ENCODE measurements at regions not wholly inside any gene's neighbourhood (a gene's known extent, or its start where the extent isn't known, plus 50 kb on each side); places are given as distances from the start of the nearest gene placed in this dataset.

DNA sequence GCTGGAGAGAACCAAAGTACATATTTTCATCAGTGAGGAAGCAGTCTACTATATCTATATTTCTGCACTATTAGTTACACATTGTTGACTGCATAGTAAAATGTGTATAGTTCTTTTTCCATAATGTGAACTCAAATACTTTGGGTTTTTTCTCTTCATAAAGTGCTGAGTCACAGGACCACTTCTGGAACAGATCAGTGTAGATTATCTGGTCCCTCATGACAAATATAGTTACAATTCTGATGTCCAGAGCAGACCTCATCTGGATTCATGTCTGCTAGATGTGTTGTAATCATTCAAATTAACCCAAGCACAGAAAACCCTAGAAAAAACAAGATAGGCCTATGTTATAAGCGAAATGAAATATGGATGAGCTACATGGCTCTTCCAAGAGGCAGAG lies 171.4 kb downstream of the SUCLA2 start:
- DNase-seq (ENCODE audit: low read depth) = no peak

DNA sequence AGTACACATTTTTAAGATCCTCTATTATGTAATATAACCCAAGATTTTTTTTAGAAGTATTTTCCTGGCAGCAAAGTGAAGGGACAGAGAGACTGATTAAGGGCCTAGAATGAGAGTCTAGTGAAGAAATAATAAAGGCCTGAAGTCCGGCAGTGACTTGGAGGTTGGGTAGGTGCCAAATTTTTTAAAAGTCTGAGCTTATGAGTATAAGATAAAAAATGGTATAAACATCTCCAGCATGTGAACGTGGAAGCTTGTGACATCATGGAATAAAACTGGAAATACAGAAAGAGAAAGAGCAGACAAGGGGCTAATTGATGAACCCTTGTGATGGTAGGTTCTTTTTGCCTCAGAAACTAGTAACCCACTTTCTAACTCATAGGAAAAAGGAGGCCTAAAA lies 174.6 kb downstream of the SUCLA2 start:
- DNase-seq (ENCODE audit: low read depth) = no peak

DNA sequence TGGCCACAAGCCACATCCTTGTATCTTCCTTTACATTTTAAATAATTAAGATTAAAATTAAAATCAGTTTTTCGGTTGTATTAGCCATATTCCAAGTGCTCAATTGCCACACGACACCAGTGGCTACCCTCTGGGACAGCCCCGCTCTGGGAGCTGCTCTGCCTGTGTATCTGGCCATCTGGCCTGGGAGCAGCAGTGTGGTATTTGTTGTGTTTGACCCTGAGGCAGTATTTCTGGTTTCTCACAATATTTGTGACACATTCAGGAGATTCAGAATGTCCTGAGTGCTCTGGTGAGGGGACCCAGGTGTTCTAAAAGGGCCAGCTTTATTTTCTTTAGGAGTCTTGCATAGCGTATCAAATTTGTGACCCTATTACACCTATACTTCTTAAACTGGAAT lies 179.0 kb downstream of the SUCLA2 start:
- DNase-seq (ENCODE audit: low read depth) = no peak

DNA sequence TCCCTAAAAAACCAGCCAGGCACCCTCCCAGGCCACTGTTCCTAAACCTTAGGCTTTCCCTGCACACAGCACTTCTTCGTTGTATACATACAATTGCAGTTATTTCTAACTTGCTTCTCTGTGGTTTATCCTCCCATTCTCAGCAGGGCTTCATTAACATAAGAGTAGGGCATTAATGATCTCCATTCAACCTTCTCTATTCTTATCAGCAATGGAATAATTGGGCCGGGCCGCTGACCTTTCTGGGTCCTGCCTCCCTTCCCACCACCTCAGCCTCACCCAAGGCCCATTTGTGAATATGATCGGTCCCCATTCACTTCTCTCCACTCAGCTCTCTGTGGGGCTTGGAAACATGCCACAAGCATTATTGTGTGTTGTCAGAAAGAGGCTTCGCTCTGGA lies 184.2 kb downstream of the SUCLA2 start:
- DNase-seq (ENCODE audit: low read depth) = no peak

DNA sequence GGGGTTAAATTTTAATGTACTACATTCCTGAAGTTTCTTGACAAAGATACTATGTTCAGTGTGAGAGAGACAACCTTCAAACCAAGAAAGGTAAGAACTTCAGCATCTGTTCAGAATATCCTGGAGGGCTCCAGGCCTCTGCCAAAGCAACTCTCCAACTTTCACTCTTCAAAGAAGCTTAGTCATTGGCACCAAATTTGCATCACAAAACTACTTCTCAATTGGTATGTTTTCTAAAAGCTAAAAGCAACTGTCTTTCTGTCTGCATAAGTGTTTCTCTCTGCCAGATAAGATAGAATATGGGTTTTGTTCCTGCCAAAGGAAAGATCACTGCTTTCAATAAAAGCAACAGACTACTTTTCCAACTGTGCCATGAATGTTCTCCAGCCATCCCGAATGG lies 187.4 kb downstream of the SUCLA2 start:
- DNase-seq (ENCODE audit: low read depth) = no peak

DNA sequence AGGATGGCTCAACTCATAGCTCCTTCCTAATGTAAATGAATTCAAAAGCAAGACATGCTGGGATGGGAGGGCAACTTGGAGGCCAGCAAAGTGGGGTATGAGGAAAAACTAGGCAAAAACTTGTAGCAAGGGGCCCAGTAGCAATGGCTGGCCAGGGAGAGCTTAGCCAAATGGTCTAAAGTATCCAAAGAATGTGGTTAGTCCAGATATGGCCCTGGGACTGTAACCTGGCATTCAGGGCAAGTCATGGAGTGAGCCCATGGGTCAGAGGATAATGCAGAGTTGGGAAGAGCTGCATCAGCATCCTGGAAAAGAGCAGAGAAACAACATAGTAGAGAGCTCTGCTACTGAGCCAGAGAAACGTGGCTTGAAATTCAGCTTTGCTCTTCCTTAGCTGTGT lies 191.7 kb downstream of the SUCLA2 start:
- no peak for DNase-seq (ENCODE audit: low read depth)

DNA sequence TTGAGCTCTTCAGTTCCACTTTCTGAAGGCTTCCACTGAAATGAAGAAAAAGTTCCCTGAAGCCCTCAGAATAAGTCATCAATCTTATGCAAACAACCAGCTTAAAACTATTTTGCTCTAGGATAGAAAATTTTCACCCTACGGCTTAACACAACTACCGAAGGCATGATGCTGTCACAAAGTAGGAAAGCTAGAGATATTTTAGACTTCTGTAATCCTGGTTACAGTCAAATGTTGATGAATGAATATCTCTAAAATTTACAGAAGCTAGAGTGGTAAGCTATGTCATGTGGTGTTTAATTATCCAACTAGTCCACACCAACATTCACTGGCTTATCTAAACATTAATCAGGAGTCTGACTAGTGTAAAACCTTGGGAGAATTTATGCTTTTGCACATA lies 197.9 kb downstream of the SUCLA2 start:
- DNase-seq (ENCODE audit: low read depth) = no peak

DNA sequence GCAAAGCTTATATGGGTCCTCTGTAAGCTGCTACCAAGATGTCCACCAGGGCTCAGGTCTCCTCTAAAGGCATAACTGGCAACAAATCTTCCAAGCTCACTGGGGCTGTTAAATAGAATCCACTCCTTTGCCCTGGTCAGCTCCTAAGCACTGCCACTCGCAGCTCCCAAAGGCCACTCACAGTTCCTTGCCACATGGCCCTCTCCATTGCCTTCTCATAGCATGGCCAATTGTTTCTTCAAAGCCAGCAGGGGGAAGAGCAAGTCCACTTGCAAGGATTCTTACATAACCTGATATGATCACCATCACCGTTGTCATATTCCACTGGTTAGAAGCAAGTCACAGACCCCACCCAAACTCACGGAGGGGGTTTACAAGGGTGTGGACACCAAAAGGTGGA lies 199.5 kb downstream of the SUCLA2 start:
- no peak for DNase-seq (ENCODE audit: low read depth)

DNA sequence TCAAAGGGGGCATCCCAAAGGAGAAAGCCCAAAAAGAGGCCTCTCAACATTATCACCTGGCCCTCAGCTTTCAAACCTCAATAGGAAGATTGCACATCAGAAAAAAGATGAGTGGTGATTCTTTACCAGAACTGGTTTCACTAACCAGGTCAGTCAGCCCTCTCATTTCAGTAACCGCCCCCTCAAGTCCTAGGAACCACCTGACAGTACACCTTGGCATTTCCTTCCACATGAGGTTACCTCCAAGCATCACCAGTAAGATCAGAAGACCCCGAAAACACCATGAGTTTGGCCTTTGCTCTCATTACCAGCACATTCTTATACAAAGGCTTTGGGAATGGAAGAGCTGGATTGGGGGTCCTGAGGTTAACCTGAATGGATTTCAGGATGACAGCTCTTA lies 200.5 kb downstream of the SUCLA2 start:
- no peak for DNase-seq (ENCODE audit: low read depth)

DNA sequence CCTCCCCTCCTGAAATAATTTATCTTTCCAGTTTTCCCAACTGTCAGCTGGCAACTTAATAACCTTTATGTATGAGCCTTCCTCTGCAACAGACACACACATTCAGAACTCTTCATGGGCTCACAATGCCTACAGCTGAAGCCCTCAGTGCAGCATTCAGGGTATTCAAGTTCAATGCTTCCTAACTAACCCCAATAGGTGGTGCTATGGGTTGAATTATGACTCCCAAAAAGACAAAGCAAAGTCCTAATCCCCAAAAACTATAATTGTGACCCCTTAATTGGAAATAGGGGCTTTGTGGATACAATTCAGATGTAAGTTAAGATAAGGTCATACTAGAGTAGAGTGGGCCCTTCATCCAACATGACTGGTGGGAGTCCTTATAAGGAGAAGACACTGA lies 202.2 kb downstream of the SUCLA2 start:
- DNase-seq (ENCODE audit: low read depth) = peak; percentile 49

DNA sequence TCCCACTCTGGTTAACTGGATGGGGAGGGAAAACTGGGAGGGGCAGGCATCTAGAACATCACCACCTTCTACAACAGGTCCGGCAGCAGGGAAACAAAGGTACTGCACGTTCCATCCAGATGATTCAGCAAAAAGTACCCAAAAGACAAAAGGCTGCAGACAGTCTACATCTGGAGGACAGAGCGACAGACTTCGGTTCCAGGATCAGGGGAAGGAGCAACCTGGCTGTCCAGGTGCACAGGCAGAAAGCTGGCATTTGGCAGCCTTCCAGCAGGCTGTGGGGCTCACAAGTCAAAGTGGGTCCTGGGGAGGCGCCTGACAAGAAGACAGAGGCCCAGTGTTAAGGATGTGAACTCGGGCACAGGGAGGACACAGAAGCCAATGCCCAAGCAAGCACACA lies 202.9 kb downstream of the SUCLA2 start:
- DNase-seq (ENCODE audit: low read depth) = no peak

DNA sequence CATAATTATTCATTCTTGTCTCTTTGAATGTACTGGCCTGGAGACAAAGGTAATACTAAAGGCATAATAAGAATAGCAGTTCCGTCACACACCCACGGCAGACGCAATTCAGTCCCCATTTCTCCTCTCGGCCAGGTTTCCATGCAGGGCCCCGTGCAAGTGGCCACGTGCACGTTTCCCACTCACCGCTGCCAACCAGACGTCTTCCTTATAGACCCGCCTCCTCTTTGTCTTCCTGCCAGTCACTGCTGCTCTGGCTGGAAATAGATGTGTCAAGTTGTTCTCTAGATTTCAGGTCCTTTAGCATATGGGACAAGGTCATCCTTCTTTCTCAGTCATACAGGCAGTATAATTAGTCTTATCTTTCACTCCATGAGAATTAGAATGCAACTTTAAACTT lies 204.3 kb downstream of the SUCLA2 start:
- no peak for DNase-seq (ENCODE audit: low read depth)

DNA sequence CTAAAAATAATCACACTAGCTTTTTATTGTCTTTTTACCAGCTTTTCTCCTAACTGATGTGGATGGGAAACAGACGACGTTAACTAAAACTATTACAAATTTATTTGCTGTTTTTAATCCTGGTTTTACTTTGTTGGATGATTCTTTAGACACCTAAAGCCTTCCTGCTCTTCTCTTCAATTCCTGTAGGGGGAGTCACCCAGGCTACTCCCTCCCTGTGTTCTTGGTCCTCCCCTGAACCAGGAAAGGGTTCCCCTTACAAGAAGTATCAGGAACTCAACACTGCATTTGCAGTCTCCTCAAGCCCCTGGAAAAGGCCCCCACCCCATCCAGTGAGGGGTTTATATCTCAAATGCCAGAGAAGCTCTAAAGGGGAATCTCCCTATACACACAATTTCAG lies 206.1 kb downstream of the SUCLA2 start:
- DNase-seq (ENCODE audit: low read depth) = peak; percentile 56

DNA sequence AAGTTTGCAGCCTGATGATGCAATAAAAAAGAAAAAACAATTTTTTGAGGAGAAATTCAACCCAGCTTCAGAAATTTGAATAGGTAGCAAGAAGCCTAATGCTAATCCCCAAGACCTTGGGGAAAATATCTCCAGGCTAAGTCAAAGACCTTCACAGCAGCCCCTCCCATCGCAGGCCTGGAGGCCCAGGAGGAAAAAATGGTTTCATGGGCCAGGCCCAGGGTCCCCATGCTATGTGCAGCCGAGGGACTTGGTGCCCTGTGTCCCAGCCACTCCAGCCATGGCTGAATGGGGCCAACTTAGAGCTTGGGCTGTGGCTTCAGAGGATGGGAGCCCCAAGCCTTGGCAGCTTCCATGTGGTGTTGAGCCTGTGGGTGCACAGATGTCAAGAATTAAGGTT lies 210.3 kb downstream of the SUCLA2 start:
- no peak for DNase-seq (ENCODE audit: low read depth)

DNA sequence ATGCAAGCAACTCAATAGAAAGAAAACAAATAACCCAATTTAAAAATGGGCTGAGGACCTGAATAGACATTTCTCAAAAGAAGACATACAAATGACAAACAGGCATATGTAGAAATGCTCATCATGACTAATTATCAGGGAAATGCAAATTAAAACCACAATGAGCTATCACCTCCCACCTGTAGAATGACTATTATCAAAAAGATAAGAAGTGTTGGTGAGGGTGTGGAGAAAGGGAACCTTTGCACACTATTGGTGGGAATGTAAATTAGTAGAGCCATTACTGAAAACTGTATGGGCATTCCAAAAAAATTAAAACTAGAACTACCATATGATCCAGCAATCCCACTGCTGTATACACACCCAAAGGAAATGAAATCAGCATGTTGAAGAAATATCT lies 212.2 kb downstream of the SUCLA2 start:
- DNase-seq (ENCODE audit: low read depth) = no peak

DNA sequence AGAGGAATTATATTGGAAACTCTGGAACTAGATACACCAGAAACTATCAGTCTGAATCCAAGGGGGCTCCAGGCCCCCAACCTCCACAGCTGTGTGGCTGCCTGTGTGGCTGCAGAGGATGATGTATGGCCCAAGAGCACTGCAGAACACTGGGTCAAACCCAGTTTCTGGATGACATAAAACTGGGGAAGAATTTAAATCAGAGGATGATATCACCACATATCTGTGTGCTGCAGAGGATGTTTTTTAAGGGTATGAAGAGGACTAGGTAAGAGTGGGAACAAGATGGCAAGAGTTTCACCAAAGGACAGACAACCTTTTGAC lies 226.4 kb downstream of the SUCLA2 start:
- no peak for DNase-seq (ENCODE audit: low read depth)

DNA sequence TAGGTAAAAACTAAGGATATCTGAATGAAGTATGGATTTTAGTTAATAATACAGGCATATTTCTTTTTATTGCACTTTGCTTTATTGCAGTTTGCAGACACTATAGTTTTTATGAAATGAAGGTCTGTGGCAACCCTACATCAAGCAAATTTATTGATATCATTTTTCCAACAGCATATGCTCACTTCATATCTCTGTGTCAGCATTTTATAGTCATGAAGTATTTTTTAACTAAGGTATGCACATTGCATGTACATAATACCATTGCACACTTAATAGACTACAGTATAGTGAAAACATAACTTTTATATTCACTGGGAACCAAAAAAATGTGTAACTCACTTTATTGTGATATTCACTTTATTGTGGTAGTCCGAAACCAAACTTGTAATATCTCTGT lies 236.3 kb downstream of the SUCLA2 start:
- no peak for DNase-seq (ENCODE audit: low read depth)

DNA sequence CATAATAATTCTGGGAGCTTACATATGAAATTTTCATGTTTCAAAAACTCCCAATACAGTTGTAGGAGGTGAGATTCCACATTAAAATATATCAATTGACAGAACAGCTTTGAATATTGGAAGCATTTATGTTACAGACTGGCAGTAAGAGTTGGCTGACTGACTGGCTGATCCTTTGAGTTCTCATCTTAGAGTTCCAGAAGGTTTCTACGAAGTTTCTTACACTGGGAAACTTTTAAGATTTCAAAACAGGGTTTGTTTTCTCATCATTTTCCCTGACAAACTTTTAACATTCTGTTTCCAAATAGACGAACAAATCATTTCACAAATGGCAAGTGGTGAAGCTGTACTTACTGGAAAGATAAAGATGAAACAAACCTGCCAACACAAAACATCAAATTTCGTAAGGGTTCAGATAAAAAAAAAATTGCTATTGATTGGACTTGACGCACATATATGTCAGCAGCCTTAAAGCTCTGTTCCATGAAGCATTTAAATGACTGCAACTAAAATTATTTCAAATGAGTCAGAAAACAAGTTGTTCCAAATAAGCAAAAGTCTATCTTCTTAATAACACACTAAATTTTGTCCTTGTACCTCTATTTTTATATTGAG lies 243.5 kb downstream of the SUCLA2 start:
- no peak for DNase-seq (ENCODE audit: low read depth)

DNA sequence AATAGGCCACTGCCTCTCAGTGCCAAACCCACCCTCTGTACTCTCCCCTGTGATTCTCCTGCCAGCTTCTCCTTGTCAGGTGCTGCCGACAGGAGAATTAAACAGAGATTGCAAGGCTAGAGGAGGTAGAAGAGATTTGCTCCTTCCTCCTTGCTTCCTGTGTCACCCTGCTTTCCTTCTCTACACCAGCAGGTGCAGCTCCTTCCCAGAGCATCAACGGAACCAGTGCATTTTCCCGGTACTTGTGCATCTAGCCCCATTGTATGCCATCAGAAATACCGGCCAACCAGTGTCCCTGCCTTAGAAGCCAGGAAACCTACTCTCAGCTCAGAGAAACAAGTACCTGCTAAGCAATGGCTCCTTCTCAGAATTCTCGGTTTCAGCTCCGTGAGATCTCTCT lies 253.2 kb downstream of the SUCLA2 start:
- DNase-seq (ENCODE audit: low read depth) = no peak

DNA sequence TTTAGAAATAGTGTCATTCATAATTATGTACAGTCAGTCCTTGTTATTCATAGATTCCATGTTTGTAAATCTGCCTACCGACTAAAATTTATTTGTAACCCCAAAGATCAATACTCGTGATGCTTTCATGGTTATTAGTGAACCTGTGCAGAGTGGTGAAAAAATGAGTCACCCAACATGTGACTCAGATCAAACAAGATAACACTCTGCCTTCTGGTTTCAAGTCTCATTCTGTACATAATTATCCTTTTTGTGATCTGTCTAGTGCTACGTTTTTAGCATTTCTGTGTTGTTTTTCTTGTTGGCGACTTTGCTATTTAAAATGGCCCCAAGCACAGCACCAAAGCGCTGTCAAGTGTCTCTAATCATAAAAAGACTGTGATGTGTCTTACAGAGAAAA lies 274.7 kb downstream of the SUCLA2 start:
- DNase-seq (ENCODE audit: low read depth) = no peak

DNA sequence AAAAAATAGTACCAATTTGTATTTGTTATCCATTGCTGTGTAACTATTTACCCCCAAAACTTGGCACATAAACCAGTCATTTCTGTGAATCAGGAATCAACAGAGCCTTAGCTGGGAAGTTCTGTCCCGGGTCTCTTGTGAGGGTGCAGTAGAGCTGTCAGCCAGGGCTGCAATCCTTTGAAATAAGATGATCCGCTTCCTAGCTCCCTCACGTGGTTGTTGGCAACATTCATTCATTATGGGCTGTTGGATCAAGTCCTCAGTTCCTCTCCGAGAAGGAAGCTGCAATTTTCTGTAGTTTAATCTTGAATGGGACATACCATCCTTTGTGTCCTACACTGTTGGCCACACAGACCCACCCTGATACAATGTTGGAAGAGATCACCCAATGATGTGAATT lies 277.2 kb downstream of the SUCLA2 start:
- no peak for DNase-seq (ENCODE audit: low read depth)

DNA sequence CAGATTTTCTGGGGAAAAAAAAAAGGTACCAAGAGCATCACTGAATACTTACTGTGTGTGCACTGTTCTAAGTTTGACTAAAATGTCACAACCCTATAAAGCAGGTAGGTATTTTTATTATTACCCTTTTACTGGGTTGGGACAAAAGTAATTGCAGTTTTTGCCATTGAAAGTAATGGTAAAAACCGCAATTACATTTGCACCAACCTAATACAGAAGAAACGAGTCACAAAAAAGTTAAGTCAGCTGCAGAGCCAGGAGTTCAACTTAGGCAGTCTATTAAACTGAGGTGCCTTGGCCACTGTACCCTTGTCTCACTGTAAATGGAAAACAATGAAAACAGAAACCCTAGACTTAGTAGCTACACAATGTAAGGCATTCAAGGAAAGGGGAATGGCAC lies 281.9 kb downstream of the SUCLA2 start:
- no peak for DNase-seq (ENCODE audit: low read depth)

DNA sequence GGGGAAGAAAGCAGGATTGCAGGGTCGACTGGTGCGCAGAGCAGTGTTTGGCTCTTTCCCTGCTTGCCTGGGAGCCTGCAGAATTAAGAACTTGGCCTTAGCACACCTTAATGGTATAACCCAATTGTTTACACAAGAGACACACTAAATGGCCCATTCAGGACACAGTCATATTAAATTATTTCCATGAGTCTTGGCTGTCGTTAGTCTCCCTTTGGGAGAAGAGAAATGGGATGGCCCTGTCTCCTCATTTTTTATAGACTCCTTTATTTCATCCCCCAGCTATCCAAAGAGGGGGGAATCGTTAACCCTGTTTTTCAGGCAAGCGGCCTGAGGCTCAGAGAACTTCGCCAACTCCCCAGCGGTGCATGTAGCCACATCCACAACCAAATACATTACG lies 282.5 kb downstream of the SUCLA2 start:
- DNase-seq (ENCODE audit: low read depth) = no peak

DNA sequence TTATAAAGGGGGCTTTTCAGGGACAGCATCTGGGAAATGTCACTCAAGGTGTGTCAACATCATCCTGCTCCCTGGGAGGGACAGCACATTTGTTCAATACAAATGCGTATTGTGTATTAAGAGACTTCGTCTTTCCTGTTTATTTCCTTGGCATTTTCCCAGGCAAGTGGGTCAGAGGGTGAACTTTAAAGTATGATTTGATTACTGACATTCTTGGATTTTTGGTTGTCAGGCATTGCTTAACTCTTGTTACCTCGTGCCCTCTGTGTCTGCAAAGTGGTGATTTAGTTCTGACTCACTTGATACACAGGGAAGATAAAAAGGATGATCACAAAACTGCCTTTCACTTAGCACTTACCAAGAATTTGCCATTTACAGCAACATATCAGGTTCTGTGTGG lies 292.7 kb downstream of the SUCLA2 start:
- peak; percentile 59 for DNase-seq (ENCODE audit: low read depth)

DNA sequence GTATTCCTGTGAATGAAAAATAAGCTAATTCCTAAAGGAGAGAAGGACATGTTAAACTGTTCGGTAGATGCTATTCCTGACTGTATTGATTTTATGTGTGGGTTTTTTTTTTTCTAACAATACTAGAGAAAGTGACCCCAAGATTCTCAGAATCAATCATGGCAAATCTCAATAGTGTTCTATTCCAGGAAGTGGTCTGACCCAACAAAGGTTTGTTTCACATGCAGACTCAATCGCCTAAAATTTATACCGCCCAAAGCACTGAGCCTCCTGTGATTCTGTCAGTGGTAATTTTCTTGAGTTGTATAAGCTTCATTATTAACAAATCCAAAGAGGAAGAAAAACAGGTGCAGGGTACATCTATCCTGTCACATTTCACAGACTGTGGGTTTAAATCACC lies 293.7 kb downstream of the SUCLA2 start:
- no peak for DNase-seq (ENCODE audit: low read depth)
